ENCODE measurements at regions not wholly inside any gene's neighbourhood (a gene's known extent, or its start where the extent isn't known, plus 50 kb on each side); places are given as distances from the start of the nearest gene placed in this dataset.
A peak's percentile ranks its signal among the peaks of the same experiment; 100 is the strongest.

DNA sequence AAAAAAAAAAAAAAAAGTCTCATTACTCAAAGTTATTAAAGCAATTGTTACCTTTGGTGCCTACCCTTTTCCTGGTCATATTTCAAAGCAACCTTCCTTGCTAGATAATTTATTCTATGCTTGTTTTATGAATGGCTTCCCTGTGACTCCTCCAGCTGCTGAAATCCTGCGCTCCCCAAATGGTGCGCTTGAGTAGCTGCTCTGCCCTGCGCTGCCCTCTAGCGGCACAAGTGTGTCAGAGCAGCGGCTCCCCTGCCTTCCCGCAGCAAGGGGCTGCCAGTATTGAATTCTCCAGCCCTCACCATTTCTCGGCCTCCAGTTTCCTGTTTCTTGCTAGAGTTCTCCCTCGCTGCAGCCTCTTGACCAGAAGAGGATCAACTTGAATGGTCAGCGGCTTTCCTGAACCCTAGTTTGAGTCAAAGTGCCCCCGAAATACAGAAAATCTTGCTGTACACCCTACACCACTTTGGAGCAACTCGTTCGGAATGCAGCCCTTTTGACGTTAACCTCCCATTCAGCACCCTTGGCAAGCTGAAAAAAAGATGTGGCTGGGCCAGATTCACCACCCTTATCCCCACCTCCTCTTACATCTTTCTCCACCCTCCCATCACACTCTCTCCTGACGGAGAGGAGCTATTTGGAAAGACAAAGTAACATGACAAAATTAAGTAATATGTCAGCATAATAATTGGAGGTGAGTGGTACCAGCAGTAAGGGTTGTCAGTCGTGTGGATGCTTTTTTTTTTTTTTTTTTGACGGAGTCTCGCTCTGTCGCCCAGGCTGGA is 60.4 kb upstream of the KLHL31 start:
- H3K9me3 ChIP-seq: no peaks in the 10 kb centered on the region
- TF ChIP-seq, protein P1, sequence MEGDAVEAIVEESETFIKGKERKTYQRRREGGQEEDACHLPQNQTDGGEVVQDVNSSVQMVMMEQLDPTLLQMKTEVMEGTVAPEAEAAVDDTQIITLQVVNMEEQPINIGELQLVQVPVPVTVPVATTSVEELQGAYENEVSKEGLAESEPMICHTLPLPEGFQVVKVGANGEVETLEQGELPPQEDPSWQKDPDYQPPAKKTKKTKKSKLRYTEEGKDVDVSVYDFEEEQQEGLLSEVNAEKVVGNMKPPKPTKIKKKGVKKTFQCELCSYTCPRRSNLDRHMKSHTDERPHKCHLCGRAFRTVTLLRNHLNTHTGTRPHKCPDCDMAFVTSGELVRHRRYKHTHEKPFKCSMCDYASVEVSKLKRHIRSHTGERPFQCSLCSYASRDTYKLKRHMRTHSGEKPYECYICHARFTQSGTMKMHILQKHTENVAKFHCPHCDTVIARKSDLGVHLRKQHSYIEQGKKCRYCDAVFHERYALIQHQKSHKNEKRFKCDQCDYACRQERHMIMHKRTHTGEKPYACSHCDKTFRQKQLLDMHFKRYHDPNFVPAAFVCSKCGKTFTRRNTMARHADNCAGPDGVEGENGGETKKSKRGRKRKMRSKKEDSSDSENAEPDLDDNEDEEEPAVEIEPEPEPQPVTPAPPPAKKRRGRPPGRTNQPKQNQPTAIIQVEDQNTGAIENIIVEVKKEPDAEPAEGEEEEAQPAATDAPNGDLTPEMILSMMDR (IDR thresholded peaks at IDR 0.05): peak; percentile 86 to 90 (median 89)
- peak; percentile 39 for TF ChIP-seq POLR2AphosphoS5 (IDR thresholded peaks at IDR 0.05)
- no peak for TF ChIP-seq POLR2A (IDR thresholded peaks at IDR 0.05)
- no peaks in the 10 kb centered on the region for H3K36me3 ChIP-seq
- peak; percentile 71 for DNase-seq (ENCODE audit: low spot score)
- H3K27ac ChIP-seq: no peak overlapping the region
- intact Hi-C loops (cut with DNase I): loop anchor here (5.0 to 10.0 kb wide), 2 partner anchors 71 to 234 kb away; no protein-coding TSS in a partner anchor
- H3K4me3 ChIP-seq: no peak overlapping the region
- no peaks in the 10 kb centered on the region for H3K4me1 ChIP-seq (replicated peaks)
- WGBS: 44% methylated on average over 18 of the region's 18 CpGs
- no peaks in the 10 kb centered on the region for H3K27me3 ChIP-seq (replicated peaks; ENCODE audit: insufficient read depth)

DNA sequence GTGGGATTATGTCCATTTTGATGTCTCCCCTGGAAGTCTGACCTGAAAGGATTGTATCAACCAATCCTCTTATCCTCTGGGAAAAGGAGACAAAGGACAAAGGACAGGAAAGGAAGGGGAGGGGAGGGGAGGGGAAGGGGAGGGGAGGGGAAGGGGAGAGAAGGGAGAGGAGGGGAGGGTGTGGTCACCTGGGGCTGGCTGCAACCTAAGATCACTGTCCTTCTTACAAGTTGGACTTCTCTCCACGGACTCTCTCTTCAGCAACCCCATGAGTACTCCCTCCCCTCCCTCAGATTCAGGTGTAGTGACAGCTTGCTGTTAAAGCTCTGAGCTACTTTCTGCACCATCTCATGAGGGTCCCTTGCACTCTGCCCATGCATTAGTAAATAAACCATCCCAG is 58.9 kb upstream of the KLHL31 start:
- DNase-seq (ENCODE audit: low spot score): no peak
- Histone ChIP-seq H3K4me1 (replicated peaks) (no peaks in the 10 kb centered on the region), H3K4me3 (no peak overlapping the region), H3K36me3 (no peaks in the 10 kb centered on the region), H3K27me3 (replicated peaks; ENCODE audit: insufficient read depth) (no peaks in the 10 kb centered on the region), H3K9me3 (no peaks in the 10 kb centered on the region), H3K27ac (peak overlapping the region in 1 of 2 donors; percentile 39)
- intact Hi-C loops (cut with DNase I): loop anchor here (10.0 kb wide), 1 partner anchor 70 kb away; no protein-coding TSS in a partner anchor
- WGBS: 29% methylated on average over 1 of the region's 1 CpG
- TF ChIP-seq, protein P1 (IDR thresholded peaks at IDR 0.05): no peak
- TF ChIP-seq POLR2AphosphoS5 (IDR thresholded peaks at IDR 0.05): no peak
- TF ChIP-seq POLR2A (IDR thresholded peaks at IDR 0.05): no peak

DNA sequence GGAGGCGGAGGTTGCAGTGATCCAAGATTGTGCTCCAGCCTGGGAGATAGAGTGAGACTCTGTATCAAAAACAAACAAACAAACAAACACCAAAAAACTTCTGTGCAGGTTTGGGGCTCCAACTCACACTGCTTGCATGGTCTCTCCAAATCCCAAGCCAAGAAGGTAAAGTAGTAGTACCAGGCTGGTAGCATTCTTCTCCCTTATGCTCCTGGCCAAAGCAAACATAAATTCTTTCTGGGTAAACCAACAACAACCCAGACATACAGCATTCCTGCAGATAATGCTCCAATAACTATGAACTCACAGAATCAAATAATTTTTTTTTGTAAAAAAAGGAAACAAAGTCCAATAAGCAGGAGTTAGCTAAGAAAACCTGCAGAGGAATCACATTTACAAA is 57.8 kb upstream of the KLHL31 start:
- intact Hi-C loops (cut with DNase I): loop anchor here (10.0 kb wide), 1 partner anchor 69 kb away; no protein-coding TSS in a partner anchor
- Histone ChIP-seq H3K27ac (peak overlapping the region in 1 of 2 donors; percentile 25), H3K4me3 (no peak overlapping the region), H3K4me1 (replicated peaks) (no peaks in the 10 kb centered on the region), H3K27me3 (replicated peaks; ENCODE audit: insufficient read depth) (no peaks in the 10 kb centered on the region), H3K9me3 (no peaks in the 10 kb centered on the region), H3K36me3 (no peaks in the 10 kb centered on the region)
- WGBS: 94% methylated on average over 1 of the region's 1 CpG
- TF ChIP-seq POLR2AphosphoS5 (IDR thresholded peaks at IDR 0.05) (peak; percentile 74), POLR2A (IDR thresholded peaks at IDR 0.05) (no peak)
- TF ChIP-seq, protein P1 (IDR thresholded peaks at IDR 0.05): no peak
- DNase-seq (ENCODE audit: low spot score): peak; percentile 56

DNA sequence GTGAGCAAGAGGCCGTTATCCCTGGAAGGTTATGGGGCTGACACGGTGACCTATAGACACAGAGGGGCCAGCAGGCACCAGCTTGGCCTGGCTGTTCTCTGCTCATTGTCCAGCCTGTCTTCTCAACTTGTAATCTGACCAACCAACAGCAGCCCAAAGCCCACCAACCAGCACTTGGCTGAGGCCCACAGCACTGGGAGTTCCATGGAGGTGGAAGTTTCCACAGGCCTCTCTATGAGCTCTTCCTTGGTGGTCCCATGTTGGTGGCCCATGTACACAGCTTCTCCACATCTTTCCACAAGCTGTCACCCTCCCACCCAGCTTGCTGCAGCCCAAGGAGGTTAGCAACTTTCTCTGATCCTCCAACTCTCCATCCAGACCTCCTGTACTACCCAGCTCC is 56.2 kb upstream of the KLHL31 start:
- 68% methylated on average over 2 of the region's 2 CpGs for WGBS
- DNase-seq (ENCODE audit: low spot score): no peak
- H3K27ac ChIP-seq: no peak overlapping the region
- intact Hi-C loops (cut with DNase I): loop anchor here (10.0 kb wide), 1 partner anchor 67 kb away; no protein-coding TSS in a partner anchor
- no peaks in the 10 kb centered on the region for H3K36me3 ChIP-seq
- H3K9me3 ChIP-seq: no peaks in the 10 kb centered on the region
- TF ChIP-seq POLR2AphosphoS5 (IDR thresholded peaks at IDR 0.05) (no peak), POLR2A (IDR thresholded peaks at IDR 0.05) (no peak)
- TF ChIP-seq, protein P1 (IDR thresholded peaks at IDR 0.05): no peak
- H3K4me3 ChIP-seq: no peak overlapping the region
- H3K27me3 ChIP-seq (replicated peaks; ENCODE audit: insufficient read depth): no peaks in the 10 kb centered on the region
- no peaks in the 10 kb centered on the region for H3K4me1 ChIP-seq (replicated peaks)

All from prostate gland (tissue), 2 donors.